Stimulated activated CD8-positive, alpha-beta memory T cell treated with anti-CD3 and anti-CD28 coated beads, Interleukin-15, amount 100 ng/mL, for 1 hour (primary cell): ENCODE measurements at regions not wholly inside any gene's neighbourhood (a gene's known extent, or its start where the extent isn't known, plus 50 kb on each side); places are given as distances from the start of the nearest gene placed in this dataset.

Experiments
- DNase-seq: peaks from one replicate; pipeline ENCODE4 v3.0.0-alpha.2; 2020; ENCODE audit warnings: low read depth

- no peak for DNase-seq
These were observed 288.9 kb downstream of the CDK5RAP2 start for GRCh38 chr9:120291050-120291449.

- DNase-seq = no peak
These were observed 289.7 kb downstream of the CDK5RAP2 start for GRCh38 chr9:120289990-120290975.

DNA sequence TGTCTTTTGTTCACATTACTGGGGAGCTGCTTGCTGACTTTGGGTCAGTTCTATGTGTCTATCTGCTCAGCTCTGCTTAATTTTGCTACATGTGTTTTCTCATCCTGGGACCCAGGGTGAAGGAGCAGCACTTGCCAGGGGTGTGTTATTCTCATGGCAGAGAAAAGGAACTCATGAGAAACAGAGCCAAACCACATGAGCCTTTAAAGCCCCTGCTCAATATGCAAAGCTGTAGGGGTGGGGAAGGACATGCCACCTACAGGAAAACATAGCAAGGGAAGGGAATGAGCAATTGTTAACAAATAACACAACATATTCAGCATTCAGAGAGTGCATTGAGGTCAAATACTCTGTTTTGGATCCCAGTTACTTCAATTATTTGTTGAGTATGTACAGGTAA lies 290.9 kb downstream of the CDK5RAP2 start:
- no peak for DNase-seq

GRCh38 chr9:120286530-120286929 lies 293.4 kb downstream of the CDK5RAP2 start:
- DNase-seq = no peak

- no peak for DNase-seq
These were observed 295.1 kb downstream of the CDK5RAP2 start for GRCh38 chr9:120284821-120285220.

- DNase-seq = no peak
These were observed 298.3 kb downstream of the CDK5RAP2 start for GRCh38 chr9:120281665-120282064.

- no peak for DNase-seq
These were observed 312.0 kb downstream of the CDK5RAP2 start for GRCh38 chr9:120267929-120268328.

GRCh38 chr9:120265791-120266190 lies 314.2 kb downstream of the CDK5RAP2 start:
- no peak for DNase-seq

DNA sequence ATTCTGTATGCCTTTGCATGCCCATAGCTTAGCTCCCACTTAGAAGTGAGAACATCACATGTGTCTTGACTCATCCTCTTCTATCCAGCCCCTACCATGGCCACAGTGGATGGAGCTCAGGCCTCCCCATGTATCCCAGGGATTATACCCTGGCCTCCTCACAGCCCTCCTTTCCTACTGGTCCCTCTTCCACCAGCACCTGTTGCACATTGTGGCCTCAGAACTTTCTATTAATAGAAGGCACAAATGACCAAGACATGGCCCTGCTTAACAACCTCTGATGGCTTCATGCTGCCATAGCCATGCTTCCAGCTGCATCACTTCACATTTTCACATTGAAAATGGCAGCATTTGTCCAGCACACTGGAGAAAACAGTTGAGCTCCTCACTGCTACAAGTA lies 315.4 kb downstream of the CDK5RAP2 start:
- no peak for DNase-seq

- no peak for DNase-seq
These were observed 316.1 kb downstream of the CDK5RAP2 start for GRCh38 chr9:120263836-120264235.

GRCh38 chr9:120261419-120261818 lies 318.5 kb downstream of the CDK5RAP2 start:
- no peak for DNase-seq

GRCh38 chr9:120259100-120259499 lies 320.9 kb downstream of the CDK5RAP2 start:
- no peak for DNase-seq

GRCh38 chr9:120258096-120258495 lies 321.9 kb downstream of the CDK5RAP2 start:
- DNase-seq = no peak

DNA sequence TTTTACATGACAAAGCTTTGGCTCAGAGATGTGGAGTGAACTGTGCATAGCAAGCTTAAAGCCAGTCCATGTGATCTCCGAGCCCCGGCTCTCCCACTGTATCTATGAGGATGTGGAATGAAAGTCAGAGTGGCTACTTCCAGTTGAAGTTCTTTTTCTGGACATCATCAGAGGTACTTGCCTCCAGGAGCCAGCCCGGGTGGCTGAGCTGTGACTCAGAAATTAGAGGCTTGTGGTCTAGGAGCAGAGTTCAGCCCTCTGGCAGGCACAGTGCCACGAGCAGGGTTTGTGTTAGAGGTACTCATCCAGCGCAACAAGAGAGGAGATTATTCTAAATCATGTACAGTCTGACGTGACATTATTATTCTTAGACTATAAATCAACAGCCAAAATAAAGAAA lies 322.5 kb downstream of the CDK5RAP2 start:
- no peak for DNase-seq

DNA sequence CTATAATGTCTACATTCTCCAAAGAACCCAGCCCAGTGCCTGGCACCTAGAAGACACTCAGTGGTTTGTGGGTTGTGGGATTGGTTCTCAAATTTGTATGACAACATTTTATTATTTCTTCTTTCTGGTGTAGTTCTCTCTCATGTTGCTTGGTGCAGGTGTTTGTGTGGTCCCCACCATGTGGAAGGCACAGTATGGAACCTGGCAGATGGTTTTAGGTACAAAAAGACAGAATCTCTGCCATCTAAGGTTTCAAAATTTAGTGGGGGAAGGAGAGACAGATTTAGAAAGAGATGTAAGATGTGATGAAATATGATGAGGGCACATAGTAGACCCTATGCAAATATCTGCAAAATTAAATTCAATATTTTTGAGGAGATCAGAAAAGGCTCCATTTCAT lies 323.8 kb downstream of the CDK5RAP2 start:
- DNase-seq = no peak

DNA sequence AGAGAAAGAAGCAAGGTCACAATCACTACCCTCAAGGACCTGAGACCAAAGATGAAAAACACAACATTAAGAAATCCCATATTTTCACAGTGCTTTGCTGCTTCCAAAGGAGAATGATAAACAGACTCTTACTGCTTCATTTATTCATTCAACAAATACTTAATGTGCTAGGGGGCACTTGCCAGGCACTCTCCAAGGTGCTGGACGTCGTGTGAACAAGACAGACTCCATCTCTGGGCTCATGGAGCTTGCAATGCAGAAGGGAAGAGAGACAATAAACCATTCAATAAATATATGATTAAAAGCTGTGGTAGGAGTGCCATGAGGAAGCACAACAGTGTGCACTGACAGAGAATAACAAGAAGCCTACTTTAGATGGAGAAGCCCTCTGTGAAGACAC lies 327.7 kb downstream of the CDK5RAP2 start:
- DNase-seq = no peak

- no peak for DNase-seq
These were observed 337.7 kb downstream of the CDK5RAP2 start for GRCh38 chr9:120242116-120242811.

DNA sequence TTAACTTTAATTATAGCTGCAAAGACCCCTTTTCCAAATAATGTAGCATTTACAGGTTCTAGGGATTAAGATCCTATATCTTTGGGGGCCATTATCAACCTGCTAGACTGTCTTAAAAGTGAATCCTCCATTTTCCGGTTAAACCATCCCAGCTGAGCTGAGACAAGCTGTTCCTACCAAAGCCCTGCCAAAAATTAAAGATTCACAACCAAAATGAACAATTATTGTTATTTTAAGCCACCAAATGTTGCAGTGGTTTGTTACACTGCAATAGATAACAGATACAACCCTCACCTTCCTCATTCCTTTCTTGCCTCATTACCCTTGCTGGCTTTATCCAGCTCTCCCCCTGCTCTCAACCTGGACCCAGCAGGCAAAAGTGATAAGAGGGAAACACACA lies 343.4 kb downstream of the CDK5RAP2 start:
- no peak for DNase-seq

DNA sequence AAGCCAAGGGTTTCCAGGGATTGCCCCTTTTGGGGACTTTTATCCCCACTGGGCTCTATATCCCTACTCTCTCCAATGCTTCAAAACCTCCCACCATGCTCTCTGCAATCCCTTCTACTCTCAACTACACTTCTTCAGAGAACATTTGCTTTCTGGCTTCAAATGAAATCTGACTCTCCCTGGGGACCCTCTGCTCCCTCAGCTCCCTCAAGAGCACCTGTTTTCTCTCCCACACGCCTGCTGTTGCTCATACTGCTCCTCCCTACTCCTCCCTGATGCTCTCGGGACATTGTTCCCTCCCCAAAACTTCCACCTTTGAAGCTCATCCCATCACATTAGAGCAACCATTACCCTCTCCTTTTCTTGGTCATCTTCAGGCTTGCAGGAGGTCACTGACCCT lies 344.9 kb downstream of the CDK5RAP2 start:
- no peak for DNase-seq

DNA sequence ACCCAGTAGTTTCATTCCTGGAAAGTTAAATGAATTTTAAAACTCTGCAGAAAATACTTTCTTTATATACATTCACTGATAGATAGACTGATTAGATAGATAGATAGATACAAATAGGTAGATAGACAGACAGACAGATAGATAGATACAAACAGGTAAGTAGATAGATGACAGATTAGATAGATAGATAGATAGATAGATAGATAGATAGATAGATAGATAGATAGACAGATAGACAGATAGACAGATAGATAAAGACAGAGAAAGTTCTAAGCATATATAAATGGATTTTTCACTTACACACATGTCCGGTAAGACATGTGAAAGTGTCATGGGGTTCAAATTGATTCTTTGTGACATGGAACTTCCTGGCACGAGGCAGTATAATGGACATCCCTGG lies 349.7 kb downstream of the CDK5RAP2 start:
- no peak for DNase-seq

GRCh38 chr9:120221844-120222243 lies 358.1 kb downstream of the CDK5RAP2 start:
- no peak for DNase-seq

DNA sequence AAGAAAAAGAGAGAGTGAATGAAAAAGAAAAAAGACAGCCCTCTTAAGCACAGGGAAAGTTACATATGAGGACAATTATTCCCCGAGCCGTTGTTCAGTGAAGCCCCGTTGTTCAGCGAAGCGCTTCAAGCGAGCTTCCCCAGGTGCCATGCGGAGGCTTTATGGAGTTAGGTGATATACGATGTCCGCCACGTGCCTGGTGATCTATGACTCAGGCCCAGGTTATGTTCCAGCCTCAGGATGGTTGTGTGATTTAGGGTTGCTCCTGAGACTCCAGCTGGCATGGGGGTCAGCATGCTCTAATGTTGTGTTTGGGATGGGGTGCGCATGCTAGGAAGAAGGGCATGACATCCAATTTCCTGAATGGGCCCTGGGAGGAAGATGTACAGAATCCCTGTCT lies 365.6 kb downstream of the CDK5RAP2 start:
- no peak for DNase-seq

DNA sequence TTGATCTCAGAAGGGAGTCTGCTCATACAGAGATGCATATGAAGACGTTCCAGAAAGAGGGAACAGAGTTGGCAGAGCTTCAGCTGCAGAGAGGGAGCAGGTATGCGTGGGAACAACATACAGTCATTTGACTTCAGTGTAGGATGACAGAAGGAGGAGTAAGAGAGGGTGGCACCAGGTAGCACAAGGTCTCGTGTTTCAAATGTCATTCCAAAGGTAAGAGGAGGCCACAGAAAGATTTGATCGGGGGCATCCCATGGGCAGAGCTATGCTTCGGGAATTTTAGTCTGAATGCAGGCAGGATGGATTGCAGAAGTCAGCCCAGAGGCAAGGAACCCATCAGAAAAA lies 367.1 kb downstream of the CDK5RAP2 start:
- DNase-seq = no peak
